Ascending aorta (tissue), 2 donors: ENCODE measurements at regions not wholly inside any gene's neighbourhood (a gene's known extent, or its start where the extent isn't known, plus 50 kb on each side); places are given as distances from the start of the nearest gene placed in this dataset.

Experiments
- DNase-seq, 2 donors: peaks; one replicate each; pipeline ENCODE4 v3.0.0-alpha.2; 2019; ENCODE audit warnings: low spot score in 2 of 2
- H3K27ac ChIP-seq, 2 donors: fragments of 200-600 bp; sonication (generic); one replicate each; pipeline ENCODE4 v1.5.1; 2016 to 2017; ENCODE audit warnings: mild to moderate bottlenecking in 1 of 2
- H3K27me3 ChIP-seq: fragments of 200-600 bp; sonication (generic); one replicate; pipeline ENCODE4 v1.5.1; 2017
- H3K36me3 ChIP-seq, 2 donors: fragments of 200-600 bp; sonication (generic); one replicate each; pipeline ENCODE4 v1.5.1; 2016
- H3K4me1 ChIP-seq, 2 donors: fragments of 200-600 bp; sonication (generic); one replicate each; pipeline ENCODE4 v1.5.1; 2016 to 2017; ENCODE audit warnings: mild to moderate bottlenecking in 1 of 2
- H3K4me3 ChIP-seq, 2 donors: fragments of 200-600 bp; sonication (generic); one replicate each; pipeline ENCODE4 v1.5.1; 2016 to 2017; ENCODE audit warnings: mild to moderate bottlenecking in 1 of 2
- H3K9me3 ChIP-seq, 2 donors: fragments of 200-600 bp; sonication (generic); one replicate each; pipeline ENCODE4 v1.5.1; 2016
- CTCF ChIP-seq, 3 experiments: fragments of 200-600 bp in 2 of 3; fragments of 450-650 bp in 1 of 3; sonication (generic) in 2 of 3; IDR thresholded peaks; one replicate each; pipeline ENCODE4 v1.5.1; 2016 to 2019; ENCODE audit warnings: antibody characterized with exemption in 3 of 3, mild to moderate bottlenecking in 1 of 3, moderate library complexity in 1 of 3
- intact Hi-C: fragments of 100-400 bp; cut with DNase I; formaldehyde crosslinking; loops from one replicate; pipeline ENCODE4 v1.15.1; 2023

DNA sequence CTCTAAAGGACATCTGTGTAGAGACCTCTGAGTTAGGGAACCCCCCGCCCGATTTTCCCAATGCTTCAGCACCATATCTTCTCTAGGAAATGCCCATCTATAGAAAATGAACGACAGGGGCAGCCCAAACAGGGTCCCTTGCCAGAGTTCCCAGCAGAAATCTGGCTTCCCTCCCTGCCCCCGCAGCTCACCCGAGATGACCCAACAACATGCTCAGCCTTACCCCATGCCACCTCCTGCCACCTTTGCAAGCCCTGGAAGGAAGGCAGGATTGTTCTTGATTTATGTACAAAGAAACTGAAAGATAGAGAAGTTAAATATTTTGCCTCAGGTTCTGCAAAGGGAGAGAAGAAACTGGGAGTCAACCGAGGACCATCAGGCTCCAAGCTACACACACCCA is 105.6 kb upstream of the UQCRFS1 start:
- H3K27ac ChIP-seq = no peak overlapping the region
- H3K36me3 ChIP-seq = no peaks in the 10 kb centered on the region
- H3K4me1 ChIP-seq = no peaks in the 10 kb centered on the region
- no peak for TF ChIP-seq CTCF (IDR thresholded peaks at IDR 0.05)
- intact Hi-C loops = no loop called here
- no peaks in the 10 kb centered on the region for H3K9me3 ChIP-seq
- no peak overlapping the region for H3K4me3 ChIP-seq
- no peak for DNase-seq
- H3K27me3 ChIP-seq = no peaks in the 10 kb centered on the region

- H3K4me1 ChIP-seq = no peaks in the 10 kb centered on the region
- no peak overlapping the region for H3K4me3 ChIP-seq
- intact Hi-C loops = no loop called here
- H3K9me3 ChIP-seq = no peaks in the 10 kb centered on the region
- H3K36me3 ChIP-seq = no peaks in the 10 kb centered on the region
- TF ChIP-seq CTCF (IDR thresholded peaks at IDR 0.05) = no peak
- no peak for DNase-seq
- no peaks in the 10 kb centered on the region for H3K27me3 ChIP-seq
- no peak overlapping the region for H3K27ac ChIP-seq
These were observed 107.1 kb upstream of the UQCRFS1 start for GRCh38 chr19:29320086-29320485.

GRCh38 chr19:29320618-29321017 is 107.7 kb upstream of the UQCRFS1 start:
- no peaks in the 10 kb centered on the region for H3K4me1 ChIP-seq
- H3K9me3 ChIP-seq = no peaks in the 10 kb centered on the region
- no peak overlapping the region for H3K4me3 ChIP-seq
- intact Hi-C loops = no loop called here
- H3K36me3 ChIP-seq = no peaks in the 10 kb centered on the region
- H3K27me3 ChIP-seq = no peaks in the 10 kb centered on the region
- DNase-seq = no peak
- no peak overlapping the region for H3K27ac ChIP-seq
- no peak for TF ChIP-seq CTCF (IDR thresholded peaks at IDR 0.05)

GRCh38 chr19:29321116-29321515 is 108.2 kb upstream of the UQCRFS1 start:
- no peaks in the 10 kb centered on the region for H3K4me1 ChIP-seq
- no peaks in the 10 kb centered on the region for H3K36me3 ChIP-seq
- no peak for DNase-seq
- intact Hi-C loops = no loop called here
- no peaks in the 10 kb centered on the region for H3K27me3 ChIP-seq
- no peak for TF ChIP-seq CTCF (IDR thresholded peaks at IDR 0.05)
- no peak overlapping the region for H3K4me3 ChIP-seq
- H3K9me3 ChIP-seq = no peaks in the 10 kb centered on the region
- no peak overlapping the region for H3K27ac ChIP-seq

- no peaks in the 10 kb centered on the region for H3K9me3 ChIP-seq
- no peak for DNase-seq
- no peaks in the 10 kb centered on the region for H3K36me3 ChIP-seq
- no peaks in the 10 kb centered on the region for H3K4me1 ChIP-seq
- H3K4me3 ChIP-seq = no peak overlapping the region
- TF ChIP-seq CTCF (IDR thresholded peaks at IDR 0.05) = no peak
- intact Hi-C loops = no loop called here
- no peaks in the 10 kb centered on the region for H3K27me3 ChIP-seq
- H3K27ac ChIP-seq = no peak overlapping the region
These were observed 110.1 kb upstream of the UQCRFS1 start for GRCh38 chr19:29323021-29323430.
